Activated CD8-positive, alpha-beta T cell treated with anti-CD3 and anti-CD28 coated beads for 36 hours (primary cell): ENCODE measurements at regions not wholly inside any gene's neighbourhood (a gene's known extent, or its start where the extent isn't known, plus 50 kb on each side); places are given as distances from the start of the nearest gene placed in this dataset.

Experiments used
- ATAC-seq: fragments of 200-7000 bp; cut with Tn5 transposase; one replicate; pipeline ENCODE4 v1.10.0; 2021; ENCODE audit warnings: mild to moderate bottlenecking, moderate library complexity
- CTCF ChIA-PET: fragments of 350-600 bp; sonication (Branson Sonifier 250); formaldehyde crosslinking; loops from one replicate; lab custom pipeline; 2021; ENCODE audit warnings: antibody characterized with exemption; lab: Charles Lee
- POLR2A ChIA-PET: fragments of 350-600 bp; sonication (Branson Sonifier 250); formaldehyde crosslinking; loops from one replicate; lab custom pipeline; 2021; ENCODE audit warnings: antibody characterized with exemption; lab: Charles Lee
- DNase-seq: peaks from one replicate; pipeline ENCODE4 v3.0.0-alpha.2; 2020
- H3K27ac Mint-ChIP-seq: one replicate; pipeline ENCODE4 v1.8.0; 2021; ENCODE audit warnings: mild to moderate bottlenecking, mixed read lengths
- H3K27me3 Mint-ChIP-seq: one replicate; pipeline ENCODE4 v1.8.0; 2021; ENCODE audit warnings: mixed read lengths
- H3K36me3 Mint-ChIP-seq: one replicate; pipeline ENCODE4 v1.8.0; 2021; ENCODE audit warnings: low read depth, mixed read lengths
- H3K4me1 Mint-ChIP-seq: one replicate; pipeline ENCODE4 v1.8.0; 2021; ENCODE audit warnings: low read depth, mixed read lengths
- H3K4me3 Mint-ChIP-seq: one replicate; pipeline ENCODE4 v1.8.0; 2021; ENCODE audit warnings: mild to moderate bottlenecking, moderate library complexity, mixed read lengths
- H3K9me3 Mint-ChIP-seq: one replicate; pipeline ENCODE4 v1.8.0; 2021; ENCODE audit warnings: mixed read lengths
- CTCF ChIP-seq: fragments of 200-600 bp; IDR thresholded peaks from one replicate; pipeline ENCODE4 v1.8.0; 2022; ENCODE audit warnings: antibody characterized with exemption, mild to moderate bottlenecking
- intact Hi-C: fragments of 100-400 bp; cut with micrococcal nuclease; formaldehyde crosslinking; loops from one replicate; pipeline ENCODE4 v1.10.0; 2022

DNA sequence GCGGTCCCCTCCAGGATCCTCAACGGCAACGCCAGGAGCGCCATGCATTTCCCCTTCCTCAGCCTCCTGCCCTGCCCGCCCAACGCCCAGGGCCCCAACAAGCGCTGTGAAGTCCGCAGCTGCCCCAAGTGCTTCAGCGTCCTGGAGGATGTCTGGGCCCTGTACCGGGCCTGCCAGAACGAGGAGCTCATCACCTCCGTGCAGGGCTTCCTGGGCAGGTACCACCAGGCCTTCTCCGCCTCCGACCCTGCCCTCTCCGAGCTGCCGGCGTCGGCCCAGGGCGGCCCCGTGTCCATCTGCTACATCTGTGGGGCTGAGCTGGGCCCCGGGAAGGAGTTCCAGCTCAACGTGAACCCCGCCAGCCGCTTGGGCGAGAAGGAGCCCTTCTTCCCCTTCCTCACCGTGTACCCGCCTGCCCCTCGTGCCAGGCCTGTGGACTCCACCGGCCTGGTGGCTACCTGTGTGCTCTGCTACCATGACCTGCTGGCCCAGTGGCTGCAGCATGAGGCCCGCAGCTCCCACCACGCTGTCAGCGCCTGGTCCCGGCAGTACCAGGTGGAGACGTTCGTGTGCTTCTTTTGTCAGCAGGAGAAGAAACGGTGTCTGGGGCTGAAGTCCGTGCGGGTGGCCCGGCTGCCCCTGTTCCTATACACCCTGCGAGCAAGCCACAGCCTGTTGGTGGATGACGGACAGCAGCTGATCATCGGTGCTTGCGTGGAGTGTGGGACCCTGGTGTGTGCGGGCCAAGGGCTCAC is 58.9 kb upstream of the CIBAR2 start:
- no peak for DNase-seq
- Mint-ChIP-seq H3K4me1 (no peaks in the 10 kb centered on the region), H3K9me3 (no peaks in the 10 kb centered on the region), H3K4me3 (no peak overlapping the region), H3K27me3 (peaks cover 52% of the 10 kb centered on the region), H3K27ac (no peak overlapping the region), H3K36me3 (no peaks in the 10 kb centered on the region)
- CTCF ChIA-PET, result interaction anchor here (1.5 kb wide), 1 partner anchor 13 kb away, joined by 4 read pairs; no protein-coding TSS in a partner anchor
- intact Hi-C loops, result no loop called here
- ATAC-seq, result no peak
- POLR2A ChIA-PET, result no interaction called here
- TF ChIP-seq CTCF, result no peak

DNA sequence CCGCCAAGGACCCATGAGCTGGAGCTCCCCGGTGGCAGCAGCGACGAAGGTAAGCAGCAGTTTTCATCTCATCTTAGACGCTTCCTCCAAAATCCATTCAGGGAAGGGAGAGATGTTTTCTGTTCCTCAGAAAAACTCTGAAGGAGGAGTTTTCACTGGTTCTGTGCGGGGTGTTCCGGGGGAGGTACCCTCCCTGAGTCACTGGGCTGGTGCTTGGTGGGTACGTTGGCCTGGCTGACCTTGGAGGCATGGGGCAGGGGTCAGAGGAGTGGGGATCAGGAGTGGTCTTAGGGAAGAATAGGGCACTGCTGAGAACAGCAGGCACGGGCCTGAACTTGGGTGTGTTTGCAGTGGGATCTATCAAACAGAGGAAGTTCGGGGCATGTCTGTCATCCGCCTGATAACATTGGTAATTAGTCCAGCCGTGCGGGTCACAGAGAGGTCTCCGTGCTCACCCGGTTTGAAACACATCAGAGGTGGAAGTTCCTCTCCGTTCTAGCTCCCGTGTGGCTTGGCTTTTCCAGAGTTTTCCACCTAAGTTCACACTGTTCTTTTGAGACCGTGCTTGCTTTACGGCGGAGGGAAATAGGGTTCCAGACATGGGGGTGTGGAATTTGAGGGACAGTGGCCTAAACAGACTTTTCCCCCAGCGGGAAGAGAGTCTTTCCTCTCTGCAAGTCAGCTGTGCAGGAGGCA is 59.6 kb upstream of the CIBAR2 start:
- Mint-ChIP-seq H3K36me3 (no peaks in the 10 kb centered on the region), H3K4me3 (no peak overlapping the region), H3K27ac (no peak overlapping the region), H3K27me3 (peaks cover 58% of the 10 kb centered on the region), H3K9me3 (no peaks in the 10 kb centered on the region), H3K4me1 (no peaks in the 10 kb centered on the region)
- TF ChIP-seq CTCF, result no peak
- DNase-seq, result no peak
- no peak for ATAC-seq
- ChIA-PET CTCF (interaction anchor here (1.5 kb wide), 1 partner anchor 13 kb away, joined by 4 read pairs; no protein-coding TSS in a partner anchor), POLR2A (no interaction called here)
- intact Hi-C loops, result no loop called here

GRCh38 chr16:85172455-85173145 is 60.3 kb upstream of the CIBAR2 start:
- Mint-ChIP-seq H3K27ac (no peak overlapping the region), H3K4me3 (no peak overlapping the region), H3K27me3 (peaks cover 55% of the 10 kb centered on the region), H3K36me3 (no peaks in the 10 kb centered on the region), H3K4me1 (no peaks in the 10 kb centered on the region), H3K9me3 (no peaks in the 10 kb centered on the region)
- POLR2A ChIA-PET, result no interaction called here
- peak; percentile 17 for DNase-seq
- no peak for ATAC-seq
- intact Hi-C loops, result no loop called here
- TF ChIP-seq CTCF, result no peak
- CTCF ChIA-PET, result no interaction called here

- intact Hi-C loops, result no loop called here
- CTCF ChIA-PET, result no interaction called here
- no peak overlapping the region for H3K27ac Mint-ChIP-seq
- TF ChIP-seq CTCF, result no peak
- H3K4me1 Mint-ChIP-seq, result no peaks in the 10 kb centered on the region
- H3K4me3 Mint-ChIP-seq, result no peak overlapping the region
- POLR2A ChIA-PET, result no interaction called here
- H3K27me3 Mint-ChIP-seq, result peaks cover 52% of the 10 kb centered on the region
- no peaks in the 10 kb centered on the region for H3K36me3 Mint-ChIP-seq
- no peak for DNase-seq
- H3K9me3 Mint-ChIP-seq, result no peaks in the 10 kb centered on the region
- no peak for ATAC-seq
Measured at GRCh38 chr16:85173146-85173980, 61.1 kb upstream of the CIBAR2 start.
